ENCODE measurements at regions not wholly inside any gene's neighbourhood (a gene's known extent, or its start where the extent isn't known, plus 50 kb on each side); places are given as distances from the start of the nearest gene placed in this dataset.

- H3K4me3 ChIP-seq, result no peak overlapping the region
- no peak for DNase-seq (ENCODE audit: low spot score in 2 of 2)
- H3K27me3 ChIP-seq, result peaks cover 0 to 36% of the 10 kb centered on the region in 2 donors
- no peaks in the 10 kb centered on the region for H3K9me3 ChIP-seq
- intact Hi-C loops (cut with DNase I; ENCODE audit: low total_unique reads), result no loop called here
- no peaks in the 10 kb centered on the region for H3K36me3 ChIP-seq
- H3K27ac ChIP-seq, result no peak overlapping the region
- TF ChIP-seq POLR2AphosphoS5 (IDR thresholded peaks at IDR 0.05) (no peak), POLR2A (IDR thresholded peaks at IDR 0.05) (no peak), CTCF (IDR thresholded peaks at IDR 0.05) (no peak)
- H3K4me1 ChIP-seq, result no peaks in the 10 kb centered on the region
Observed at GRCh38 chr15:96948981-96949380, 618.5 kb downstream of the NR2F2 start.

GRCh38 chr15:96958721-96959120, 628.2 kb downstream of the NR2F2 start:
- H3K27me3 ChIP-seq, result no peaks in the 10 kb centered on the region
- no peaks in the 10 kb centered on the region for H3K9me3 ChIP-seq
- H3K4me1 ChIP-seq, result no peaks in the 10 kb centered on the region
- H3K27ac ChIP-seq, result no peak overlapping the region
- no peaks in the 10 kb centered on the region for H3K36me3 ChIP-seq
- intact Hi-C loops (cut with DNase I; ENCODE audit: low total_unique reads), result loop anchor here (1.0 kb wide), 1 partner anchor 15 kb away; no protein-coding TSS in a partner anchor
- TF ChIP-seq CTCF (IDR thresholded peaks at IDR 0.05) (no peak), POLR2AphosphoS5 (IDR thresholded peaks at IDR 0.05) (no peak), POLR2A (IDR thresholded peaks at IDR 0.05) (no peak)
- no peak for DNase-seq (ENCODE audit: low spot score in 2 of 2)
- H3K4me3 ChIP-seq, result no peak overlapping the region

- no peaks in the 10 kb centered on the region for H3K36me3 ChIP-seq
- no peak for DNase-seq (ENCODE audit: low spot score in 2 of 2)
- no peaks in the 10 kb centered on the region for H3K27me3 ChIP-seq
- H3K27ac ChIP-seq, result no peak overlapping the region
- H3K4me3 ChIP-seq, result no peak overlapping the region
- TF ChIP-seq CTCF (IDR thresholded peaks at IDR 0.05) (no peak), POLR2A (IDR thresholded peaks at IDR 0.05) (no peak), POLR2AphosphoS5 (IDR thresholded peaks at IDR 0.05) (no peak)
- no peaks in the 10 kb centered on the region for H3K4me1 ChIP-seq
- intact Hi-C loops (cut with DNase I; ENCODE audit: low total_unique reads), result no loop called here
- no peaks in the 10 kb centered on the region for H3K9me3 ChIP-seq
Observed at GRCh38 chr15:96959501-96959900, 629.0 kb downstream of the NR2F2 start.

- intact Hi-C loops (cut with DNase I; ENCODE audit: low total_unique reads), result no loop called here
- H3K4me1 ChIP-seq, result no peaks in the 10 kb centered on the region
- no peak overlapping the region for H3K4me3 ChIP-seq
- H3K27ac ChIP-seq, result no peak overlapping the region
- TF ChIP-seq POLR2AphosphoS5 (IDR thresholded peaks at IDR 0.05) (no peak), POLR2A (IDR thresholded peaks at IDR 0.05) (no peak), CTCF (IDR thresholded peaks at IDR 0.05) (no peak)
- no peaks in the 10 kb centered on the region for H3K27me3 ChIP-seq
- H3K36me3 ChIP-seq, result no peaks in the 10 kb centered on the region
- no peaks in the 10 kb centered on the region for H3K9me3 ChIP-seq
- no peak for DNase-seq (ENCODE audit: low spot score in 2 of 2)
Observed at GRCh38 chr15:96960711-96961480, 630.4 kb downstream of the NR2F2 start.

GRCh38 chr15:96966554-96966953, 636.1 kb downstream of the NR2F2 start:
- intact Hi-C loops (cut with DNase I; ENCODE audit: low total_unique reads), result no loop called here
- TF ChIP-seq POLR2A (IDR thresholded peaks at IDR 0.05), result no peak
- TF ChIP-seq POLR2AphosphoS5 (IDR thresholded peaks at IDR 0.05), result no peak
- no peak for TF ChIP-seq CTCF (IDR thresholded peaks at IDR 0.05)
- DNase-seq (ENCODE audit: low spot score in 2 of 2), result no peak

More at GRCh38 chr15:96966554-96966953, 636.1 kb downstream of the NR2F2 start:
- Histone ChIP-seq H3K4me1 (no peaks in the 10 kb centered on the region), H3K9me3 (no peaks in the 10 kb centered on the region), H3K27me3 (no peaks in the 10 kb centered on the region), H3K27ac (no peak overlapping the region), H3K36me3 (no peaks in the 10 kb centered on the region), H3K4me3 (no peak overlapping the region)

All from breast epithelium (tissue), 4 donors.